ENCODE measurements at regions not wholly inside any gene's neighbourhood (a gene's known extent, or its start where the extent isn't known, plus 50 kb on each side); places are given as distances from the start of the nearest gene placed in this dataset.
A peak's percentile ranks its signal among the peaks of the same experiment; 100 is the strongest.

- Histone ChIP-seq H2BK12ac (ENCODE audit: low read length in 2 of 2) (no peak overlapping the region), H2BK15ac (ENCODE audit: low read depth, poor library complexity, severe bottlenecking) (no peak overlapping the region), H4K91ac (ENCODE audit: low read length) (no peak overlapping the region), H3K4ac (ENCODE audit: low read depth in 1 of 2, low read length in 2 of 2) (no peak overlapping the region), H4K8ac (ENCODE audit: low read length) (no peak overlapping the region), H3K14ac (ENCODE audit: low read length in 2 of 2) (no peak overlapping the region), H3K9ac (ENCODE audit: low read length) (no peak overlapping the region), H3K18ac (ENCODE audit: low read depth in 1 of 2, low read length in 2 of 2) (no peak overlapping the region), H3K9me3 (ENCODE audit: control insufficient read depth, low read length) (no peaks in the 10 kb centered on the region), H3K79me1 (replicated peaks; ENCODE audit: low read length, poor library complexity, severe bottlenecking) (no peaks in the 10 kb centered on the region), H2BK5ac (ENCODE audit: low read depth, low read length, poor library complexity, severe bottlenecking) (no peak overlapping the region), H3K36me3 (ENCODE audit: control insufficient read depth in 1 of 2, insufficient read depth in 2 of 2, low read depth in 1 of 2, low read length in 2 of 2) (no peaks in the 10 kb centered on the region), H3K23ac (ENCODE audit: low read length in 2 of 2) (no peak overlapping the region), H2AFZ (ENCODE audit: low read depth, low read length) (no peak overlapping the region), H2BK120ac (ENCODE audit: low read depth, low read length) (no peak overlapping the region), H3K4me1 (ENCODE audit: control insufficient read depth, insufficient read depth, low read depth, low read length) (peaks cover 1% of the 10 kb centered on the region), H3K27me3 (ENCODE audit: control insufficient read depth in 1 of 2, insufficient read depth in 1 of 2, low read length in 2 of 2) (peaks cover 0 to 9% of the 10 kb centered on the region in 2 experiments), H3K4me2 (ENCODE audit: low read length, poor library complexity, severe bottlenecking) (no peak overlapping the region), H3K4me3 (ENCODE audit: insufficient read depth in 1 of 2, low read depth in 1 of 2, low read length in 2 of 2) (no peak overlapping the region), H2AK5ac (ENCODE audit: low read length, severe bottlenecking) (no peak overlapping the region), H3K27ac (ENCODE audit: low read length, poor library complexity, severe bottlenecking) (no peak overlapping the region)
- no peak for DNase-seq
- 100% methylated on average over 2 of the region's 3 CpGs for WGBS
Measured at GRCh38 chr20:6646021-6646636, 121.4 kb upstream of the BMP2 start.

DNA sequence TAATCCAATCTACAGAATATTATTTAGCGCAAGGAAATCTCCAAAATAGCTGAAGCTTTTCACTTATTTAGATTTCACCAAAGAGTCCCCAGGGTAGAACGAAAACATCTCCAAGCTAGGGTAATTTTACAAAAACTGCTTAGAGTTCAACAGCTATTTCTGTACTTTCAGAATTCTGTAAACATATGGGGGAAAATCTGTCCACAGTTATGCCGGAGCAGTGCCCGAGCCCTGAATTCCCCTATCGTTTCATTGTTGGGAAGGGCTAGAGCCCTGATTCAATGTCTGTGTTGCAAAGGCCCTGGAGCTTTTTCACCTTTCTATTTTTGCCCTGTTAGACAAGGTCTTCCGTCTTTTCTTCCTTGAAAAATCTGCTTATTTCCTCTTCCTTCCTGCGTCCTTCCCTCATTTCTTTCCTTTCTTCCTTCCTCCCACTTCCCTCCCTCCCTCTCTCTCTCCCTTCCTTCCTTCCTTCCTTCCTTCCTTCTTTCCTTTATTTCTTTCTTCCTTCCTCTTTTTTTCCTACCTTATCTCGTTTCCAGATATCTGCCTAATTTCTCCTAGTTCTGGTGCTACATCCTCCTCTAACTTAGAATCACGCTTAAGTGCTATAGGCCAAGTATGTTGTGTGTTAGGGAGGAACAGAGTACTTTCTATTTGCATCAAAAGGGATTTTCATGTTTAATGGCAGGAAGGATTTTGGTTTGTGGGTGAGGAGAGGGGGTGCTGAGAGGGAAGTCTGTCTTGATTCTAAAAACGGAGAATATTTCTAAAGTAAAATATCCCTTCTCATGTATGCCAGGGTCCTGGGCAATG lies 122.5 kb upstream of the BMP2 start:
- Histone ChIP-seq H3K4me1 (ENCODE audit: control insufficient read depth, insufficient read depth, low read depth, low read length) (no peaks in the 10 kb centered on the region), H3K9me3 (ENCODE audit: control insufficient read depth, low read length) (no peaks in the 10 kb centered on the region), H3K4me2 (ENCODE audit: low read length, poor library complexity, severe bottlenecking) (no peak overlapping the region), H2BK5ac (ENCODE audit: low read depth, low read length, poor library complexity, severe bottlenecking) (no peak overlapping the region), H2AK5ac (ENCODE audit: low read length, severe bottlenecking) (no peak overlapping the region), H3K14ac (ENCODE audit: low read length in 2 of 2) (no peak overlapping the region), H3K27me3 (ENCODE audit: control insufficient read depth in 1 of 2, insufficient read depth in 1 of 2, low read length in 2 of 2) (peaks cover 0 to 18% of the 10 kb centered on the region in 2 experiments), H3K4me3 (ENCODE audit: insufficient read depth in 1 of 2, low read depth in 1 of 2, low read length in 2 of 2) (no peak overlapping the region), H2BK120ac (ENCODE audit: low read depth, low read length) (no peak overlapping the region), H3K9ac (ENCODE audit: low read length) (no peak overlapping the region), H4K91ac (ENCODE audit: low read length) (no peak overlapping the region), H2AFZ (ENCODE audit: low read depth, low read length) (no peak overlapping the region), H2BK12ac (ENCODE audit: low read length in 2 of 2) (no peak overlapping the region), H3K18ac (ENCODE audit: low read depth in 1 of 2, low read length in 2 of 2) (no peak overlapping the region), H3K36me3 (ENCODE audit: control insufficient read depth in 1 of 2, insufficient read depth in 2 of 2, low read depth in 1 of 2, low read length in 2 of 2) (no peaks in the 10 kb centered on the region), H3K27ac (ENCODE audit: low read length, poor library complexity, severe bottlenecking) (no peak overlapping the region), H3K79me1 (replicated peaks; ENCODE audit: low read length, poor library complexity, severe bottlenecking) (no peaks in the 10 kb centered on the region), H3K23ac (ENCODE audit: low read length in 2 of 2) (no peak overlapping the region), H4K8ac (ENCODE audit: low read length) (no peak overlapping the region), H2BK15ac (ENCODE audit: low read depth, poor library complexity, severe bottlenecking) (no peak overlapping the region), H3K4ac (ENCODE audit: low read depth in 1 of 2, low read length in 2 of 2) (no peak overlapping the region)
- 84% methylated on average over 10 of the region's 10 CpGs for WGBS
- DNase-seq: no peak

DNA sequence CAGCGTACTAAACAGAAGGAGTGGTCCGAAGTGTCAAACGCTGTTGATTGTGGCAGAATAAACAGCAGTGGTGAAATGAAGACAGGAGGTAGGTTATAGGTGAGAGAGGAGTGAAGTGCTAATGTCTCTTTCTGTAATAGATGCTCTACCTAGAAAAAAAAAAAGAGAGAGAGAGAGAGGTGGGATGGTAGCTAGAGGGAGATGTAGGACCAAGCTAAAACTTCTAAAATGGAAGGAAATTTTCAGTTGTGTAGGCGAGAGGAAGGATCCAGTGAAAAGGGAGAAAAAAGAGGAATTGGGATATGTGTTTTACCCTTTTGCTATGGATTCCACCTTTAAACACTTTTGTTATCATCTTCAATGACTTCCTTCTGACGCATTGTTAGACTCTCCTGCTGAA lies 126.5 kb upstream of the BMP2 start:
- Histone ChIP-seq H2BK120ac (ENCODE audit: low read depth, low read length) (no peak overlapping the region), H2AFZ (ENCODE audit: low read depth, low read length) (no peak overlapping the region), H3K14ac (ENCODE audit: low read length in 2 of 2) (no peak overlapping the region), H3K4me3 (ENCODE audit: insufficient read depth in 1 of 2, low read depth in 1 of 2, low read length in 2 of 2) (no peak overlapping the region), H2BK5ac (ENCODE audit: low read depth, low read length, poor library complexity, severe bottlenecking) (no peak overlapping the region), H2BK12ac (ENCODE audit: low read length in 2 of 2) (no peak overlapping the region), H3K23ac (ENCODE audit: low read length in 2 of 2) (no peak overlapping the region), H3K4me2 (ENCODE audit: low read length, poor library complexity, severe bottlenecking) (no peak overlapping the region), H3K4ac (ENCODE audit: low read depth in 1 of 2, low read length in 2 of 2) (no peak overlapping the region), H3K4me1 (ENCODE audit: control insufficient read depth, insufficient read depth, low read depth, low read length) (no peaks in the 10 kb centered on the region), H3K36me3 (ENCODE audit: control insufficient read depth in 1 of 2, insufficient read depth in 2 of 2, low read depth in 1 of 2, low read length in 2 of 2) (no peaks in the 10 kb centered on the region), H4K8ac (ENCODE audit: low read length) (no peak overlapping the region), H3K9me3 (ENCODE audit: control insufficient read depth, low read length) (no peaks in the 10 kb centered on the region), H3K79me1 (replicated peaks; ENCODE audit: low read length, poor library complexity, severe bottlenecking) (no peaks in the 10 kb centered on the region), H4K91ac (ENCODE audit: low read length) (no peak overlapping the region), H3K27ac (ENCODE audit: low read length, poor library complexity, severe bottlenecking) (no peak overlapping the region), H2BK15ac (ENCODE audit: low read depth, poor library complexity, severe bottlenecking) (no peak overlapping the region), H3K9ac (ENCODE audit: low read length) (no peak overlapping the region), H3K18ac (ENCODE audit: low read depth in 1 of 2, low read length in 2 of 2) (no peak overlapping the region), H3K27me3 (ENCODE audit: control insufficient read depth in 1 of 2, insufficient read depth in 1 of 2, low read length in 2 of 2) (peaks cover 9 to 18% of the 10 kb centered on the region in 2 experiments), H2AK5ac (ENCODE audit: low read length, severe bottlenecking) (no peak overlapping the region)
- DNase-seq: no peak
- WGBS: 78% methylated on average over 4 of the region's 5 CpGs

DNA sequence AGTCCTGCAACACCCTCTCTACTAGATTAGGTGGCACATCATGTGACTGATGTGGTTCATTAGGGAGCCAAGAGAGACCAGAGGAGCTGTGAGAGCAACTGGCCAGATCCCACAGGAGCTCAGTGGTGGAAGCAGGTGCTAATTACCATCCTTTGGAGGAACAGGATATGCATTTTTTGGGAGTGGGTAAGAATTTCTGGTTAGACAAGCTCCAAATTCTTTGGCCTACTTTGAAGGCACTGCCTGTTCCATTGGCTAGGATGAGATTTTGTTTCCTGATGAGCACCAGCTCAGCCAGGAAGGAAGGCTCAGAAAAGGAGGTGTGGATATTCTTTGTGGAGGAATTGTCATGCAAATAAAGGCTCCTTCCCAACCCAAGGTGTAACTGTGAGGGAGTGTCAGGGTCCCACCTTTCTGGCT lies 130.3 kb upstream of the BMP2 start:
- Histone ChIP-seq H2AK5ac (ENCODE audit: low read length, severe bottlenecking) (no peak overlapping the region), H2BK12ac (ENCODE audit: low read length in 2 of 2) (peak overlapping the region in 1 of 2 experiments; percentile 59), H3K4ac (ENCODE audit: low read depth in 1 of 2, low read length in 2 of 2) (no peak overlapping the region), H4K8ac (ENCODE audit: low read length) (no peak overlapping the region), H2BK5ac (ENCODE audit: low read depth, low read length, poor library complexity, severe bottlenecking) (no peak overlapping the region), H2AFZ (ENCODE audit: low read depth, low read length) (no peak overlapping the region), H4K91ac (ENCODE audit: low read length) (no peak overlapping the region), H3K4me2 (ENCODE audit: low read length, poor library complexity, severe bottlenecking) (no peak overlapping the region), H3K23ac (ENCODE audit: low read length in 2 of 2) (no peak overlapping the region), H3K14ac (ENCODE audit: low read length in 2 of 2) (no peak overlapping the region), H3K27ac (ENCODE audit: low read length, poor library complexity, severe bottlenecking) (no peak overlapping the region), H3K4me3 (ENCODE audit: insufficient read depth in 1 of 2, low read depth in 1 of 2, low read length in 2 of 2) (no peak overlapping the region), H3K9me3 (ENCODE audit: control insufficient read depth, low read length) (no peaks in the 10 kb centered on the region), H3K9ac (ENCODE audit: low read length) (no peak overlapping the region), H3K18ac (ENCODE audit: low read depth in 1 of 2, low read length in 2 of 2) (no peak overlapping the region), H3K79me1 (replicated peaks; ENCODE audit: low read length, poor library complexity, severe bottlenecking) (no peaks in the 10 kb centered on the region), H2BK120ac (ENCODE audit: low read depth, low read length) (no peak overlapping the region), H2BK15ac (ENCODE audit: low read depth, poor library complexity, severe bottlenecking) (no peak overlapping the region), H3K4me1 (ENCODE audit: control insufficient read depth, insufficient read depth, low read depth, low read length) (no peaks in the 10 kb centered on the region), H3K27me3 (ENCODE audit: control insufficient read depth in 1 of 2, insufficient read depth in 1 of 2, low read length in 2 of 2) (peaks cover 12 to 13% of the 10 kb centered on the region in 2 experiments), H3K36me3 (ENCODE audit: control insufficient read depth in 1 of 2, insufficient read depth in 2 of 2, low read depth in 1 of 2, low read length in 2 of 2) (no peaks in the 10 kb centered on the region)
- no peak for DNase-seq
